ENCODE measurements at regions not wholly inside any gene's neighbourhood (a gene's known extent, or its start where the extent isn't known, plus 50 kb on each side); places are given as distances from the start of the nearest gene placed in this dataset.

GRCh38 chr3:76346690-76347089 lies 561.3 kb upstream of the ZNF717 start:
- ChIA-PET POLR2A (no interaction called here), CTCF (no interaction called here)
- H3K9me3 ChIP-seq (ENCODE audit: control insufficient read depth, insufficient read depth, low read length): no peaks in the 10 kb centered on the region
- DNase-seq (ENCODE audit: low read depth, low spot score): no peak
- no peak overlapping the region for H3K27ac ChIP-seq (ENCODE audit: low read depth, low read length)
- H3K4me3 ChIP-seq (ENCODE audit: low read depth, low read length): no peak overlapping the region
- no peak for TF ChIP-seq CTCF (IDR thresholded peaks at IDR 0.05; ENCODE audit: low read depth, low read length)
- H3K27me3 ChIP-seq (ENCODE audit: control insufficient read depth, insufficient read depth, low read length): no peaks in the 10 kb centered on the region

GRCh38 chr3:76349715-76350480 lies 564.5 kb upstream of the ZNF717 start:
- no peaks in the 10 kb centered on the region for H3K9me3 ChIP-seq (ENCODE audit: control insufficient read depth, insufficient read depth, low read length)
- no peak for TF ChIP-seq CTCF (IDR thresholded peaks at IDR 0.05; ENCODE audit: low read depth, low read length)
- no peak overlapping the region for H3K27ac ChIP-seq (ENCODE audit: low read depth, low read length)
- H3K27me3 ChIP-seq (ENCODE audit: control insufficient read depth, insufficient read depth, low read length): no peaks in the 10 kb centered on the region
- no peak for DNase-seq (ENCODE audit: low read depth, low spot score)
- CTCF ChIA-PET: no interaction called here
- H3K4me3 ChIP-seq (ENCODE audit: low read depth, low read length): no peak overlapping the region
- POLR2A ChIA-PET: no interaction called here

GRCh38 chr3:76352051-76352450 lies 566.7 kb upstream of the ZNF717 start:
- ChIA-PET CTCF (no interaction called here), POLR2A (no interaction called here)
- Histone ChIP-seq H3K9me3 (ENCODE audit: control insufficient read depth, insufficient read depth, low read length) (no peaks in the 10 kb centered on the region), H3K27ac (ENCODE audit: low read depth, low read length) (no peak overlapping the region), H3K4me3 (ENCODE audit: low read depth, low read length) (no peak overlapping the region), H3K27me3 (ENCODE audit: control insufficient read depth, insufficient read depth, low read length) (no peaks in the 10 kb centered on the region)
- no peak for DNase-seq (ENCODE audit: low read depth, low spot score)
- TF ChIP-seq CTCF (IDR thresholded peaks at IDR 0.05; ENCODE audit: low read depth, low read length): no peak

GRCh38 chr3:76352511-76353284 lies 567.3 kb upstream of the ZNF717 start:
- no peak for TF ChIP-seq CTCF (IDR thresholded peaks at IDR 0.05; ENCODE audit: low read depth, low read length)
- ChIA-PET CTCF (no interaction called here), POLR2A (no interaction called here)

GRCh38 chr3:76353683-76354082 lies 568.3 kb upstream of the ZNF717 start:
- Histone ChIP-seq H3K9me3 (ENCODE audit: control insufficient read depth, insufficient read depth, low read length) (no peaks in the 10 kb centered on the region), H3K4me3 (ENCODE audit: low read depth, low read length) (no peak overlapping the region), H3K27me3 (ENCODE audit: control insufficient read depth, insufficient read depth, low read length) (no peaks in the 10 kb centered on the region), H3K27ac (ENCODE audit: low read depth, low read length) (no peak overlapping the region)
- DNase-seq (ENCODE audit: low read depth, low spot score): no peak
- ChIA-PET POLR2A (no interaction called here), CTCF (no interaction called here)
- no peak for TF ChIP-seq CTCF (IDR thresholded peaks at IDR 0.05; ENCODE audit: low read depth, low read length)

More at GRCh38 chr3:76352511-76353284, 567.3 kb upstream of the ZNF717 start:
- Histone ChIP-seq H3K4me3 (ENCODE audit: low read depth, low read length) (no peak overlapping the region), H3K27ac (ENCODE audit: low read depth, low read length) (no peak overlapping the region), H3K9me3 (ENCODE audit: control insufficient read depth, insufficient read depth, low read length) (no peaks in the 10 kb centered on the region), H3K27me3 (ENCODE audit: control insufficient read depth, insufficient read depth, low read length) (no peaks in the 10 kb centered on the region)
- no peak for DNase-seq (ENCODE audit: low read depth, low spot score)
